ENCODE measurements at regions not wholly inside any gene's neighbourhood (a gene's known extent, or its start where the extent isn't known, plus 50 kb on each side); places are given as distances from the start of the nearest gene placed in this dataset.

- Mint-ChIP-seq H3K4me1 (no peaks in the 10 kb centered on the region), H3K9me3 (no peaks in the 10 kb centered on the region), H3K36me3 (ENCODE audit: low read depth) (no peaks in the 10 kb centered on the region), H3K27me3 (peaks cover 2% of the 10 kb centered on the region), H3K27ac (no peak overlapping the region), H3K4me3 (no peak overlapping the region)
- ChIA-PET POLR2A (no interaction called here), CTCF (interaction anchor here (0.9 to 1.1 kb wide), 2 partner anchors 9 to 14 kb away, joined by 3 read pairs; no protein-coding TSS in a partner anchor)
- DNase-seq: no peak
Observed at GRCh38 chr7:135815033-135815432, 66.4 kb upstream of the FAM180A start.

GRCh38 chr7:135812148-135812547, 63.5 kb upstream of the FAM180A start:
- POLR2A ChIA-PET: no interaction called here
- DNase-seq: no peak
- no peaks in the 10 kb centered on the region for H3K36me3 Mint-ChIP-seq (ENCODE audit: low read depth)
- no peaks in the 10 kb centered on the region for H3K27me3 Mint-ChIP-seq
- H3K9me3 Mint-ChIP-seq: no peaks in the 10 kb centered on the region
- H3K4me3 Mint-ChIP-seq: no peak overlapping the region
- no peak overlapping the region for H3K27ac Mint-ChIP-seq
- CTCF ChIA-PET: no interaction called here
- no peaks in the 10 kb centered on the region for H3K4me1 Mint-ChIP-seq

- H3K36me3 Mint-ChIP-seq (ENCODE audit: low read depth): no peaks in the 10 kb centered on the region
- ChIA-PET CTCF (no interaction called here), POLR2A (no interaction called here)
- no peak for DNase-seq
- no peaks in the 10 kb centered on the region for H3K4me1 Mint-ChIP-seq
- H3K27me3 Mint-ChIP-seq: no peaks in the 10 kb centered on the region
- no peaks in the 10 kb centered on the region for H3K9me3 Mint-ChIP-seq
- no peak overlapping the region for H3K27ac Mint-ChIP-seq
- H3K4me3 Mint-ChIP-seq: no peak overlapping the region
Observed at GRCh38 chr7:135811506-135811905, 62.9 kb upstream of the FAM180A start.

GRCh38 chr7:135808206-135808605, 59.6 kb upstream of the FAM180A start:
- ChIA-PET POLR2A (no interaction called here), CTCF (interaction anchor here (0.5 kb wide), 1 partner anchor 265 kb away, joined by 3 read pairs; no protein-coding TSS in a partner anchor)
- H3K27me3 Mint-ChIP-seq: no peaks in the 10 kb centered on the region
- no peak overlapping the region for H3K27ac Mint-ChIP-seq
- no peak overlapping the region for H3K4me3 Mint-ChIP-seq
- H3K36me3 Mint-ChIP-seq (ENCODE audit: low read depth): no peaks in the 10 kb centered on the region
- DNase-seq: no peak
- no peaks in the 10 kb centered on the region for H3K9me3 Mint-ChIP-seq
- H3K4me1 Mint-ChIP-seq: no peaks in the 10 kb centered on the region

- no peaks in the 10 kb centered on the region for H3K27me3 Mint-ChIP-seq
- POLR2A ChIA-PET: no interaction called here
- H3K4me3 Mint-ChIP-seq: no peak overlapping the region
- H3K4me1 Mint-ChIP-seq: peaks cover 1% of the 10 kb centered on the region
- DNase-seq: no peak
- CTCF ChIA-PET: no interaction called here
- H3K9me3 Mint-ChIP-seq: no peaks in the 10 kb centered on the region
- no peak overlapping the region for H3K27ac Mint-ChIP-seq
- H3K36me3 Mint-ChIP-seq (ENCODE audit: low read depth): no peaks in the 10 kb centered on the region
Observed at GRCh38 chr7:135803143-135803542, 54.5 kb upstream of the FAM180A start.

- POLR2A ChIA-PET: no interaction called here
- Mint-ChIP-seq H3K4me3 (no peak overlapping the region), H3K27me3 (no peaks in the 10 kb centered on the region), H3K36me3 (ENCODE audit: low read depth) (no peaks in the 10 kb centered on the region), H3K4me1 (peaks cover 1% of the 10 kb centered on the region), H3K9me3 (no peaks in the 10 kb centered on the region), H3K27ac (no peak overlapping the region)
- DNase-seq: no peak
- CTCF ChIA-PET: no interaction called here
Observed at GRCh38 chr7:135802697-135803096, 54.1 kb upstream of the FAM180A start.

- Mint-ChIP-seq H3K36me3 (ENCODE audit: low read depth) (no peaks in the 10 kb centered on the region), H3K27ac (no peak overlapping the region), H3K4me3 (no peak overlapping the region), H3K9me3 (no peaks in the 10 kb centered on the region), H3K27me3 (no peaks in the 10 kb centered on the region), H3K4me1 (peaks cover 1% of the 10 kb centered on the region)
- ChIA-PET POLR2A (no interaction called here), CTCF (no interaction called here)
- DNase-seq: no peak
Observed at GRCh38 chr7:135801877-135802276, 53.3 kb upstream of the FAM180A start.

GRCh38 chr7:135801045-135801693, 52.6 kb upstream of the FAM180A start:
- ChIA-PET CTCF (interaction anchor here (0.8 to 1.5 kb wide), 4 partner anchors 14 to 212 kb away, joined by 3 read pairs; no protein-coding TSS in a partner anchor), POLR2A (no interaction called here)
- Mint-ChIP-seq H3K27ac (no peak overlapping the region), H3K36me3 (ENCODE audit: low read depth) (no peaks in the 10 kb centered on the region), H3K4me3 (no peak overlapping the region), H3K4me1 (peaks cover 1% of the 10 kb centered on the region), H3K27me3 (no peaks in the 10 kb centered on the region), H3K9me3 (no peaks in the 10 kb centered on the region)
- DNase-seq: peak; percentile 67

- Mint-ChIP-seq H3K36me3 (ENCODE audit: low read depth) (no peaks in the 10 kb centered on the region), H3K9me3 (no peaks in the 10 kb centered on the region), H3K4me3 (no peak overlapping the region), H3K27ac (no peak overlapping the region), H3K4me1 (peaks cover 1% of the 10 kb centered on the region), H3K27me3 (no peaks in the 10 kb centered on the region)
- no peak for DNase-seq
- CTCF ChIA-PET: interaction anchor here (0.8 to 1.5 kb wide), 4 partner anchors 14 to 213 kb away, joined by 3 read pairs; no protein-coding TSS in a partner anchor
- POLR2A ChIA-PET: no interaction called here
Observed at GRCh38 chr7:135800560-135800959, 51.9 kb upstream of the FAM180A start.

GRCh38 chr7:135799881-135800280, 51.3 kb upstream of the FAM180A start:
- no peak overlapping the region for H3K27ac Mint-ChIP-seq
- no peak overlapping the region for H3K4me3 Mint-ChIP-seq
- H3K9me3 Mint-ChIP-seq: no peaks in the 10 kb centered on the region
- CTCF ChIA-PET: interaction anchor here (1.5 kb wide), 1 partner anchor 195 kb away, joined by 3 read pairs; no protein-coding TSS in a partner anchor
- DNase-seq: no peak
- H3K4me1 Mint-ChIP-seq: peaks cover 1% of the 10 kb centered on the region
- no peaks in the 10 kb centered on the region for H3K27me3 Mint-ChIP-seq
- POLR2A ChIA-PET: no interaction called here
- H3K36me3 Mint-ChIP-seq (ENCODE audit: low read depth): no peaks in the 10 kb centered on the region
